Activated CD4-positive, alpha-beta T cell treated with anti-CD3 and anti-CD28 coated beads, Interleukin-2, Interleukin-6, amounts not matched to agents 100 ng/mL and 50 ng/mL, durations not matched to agents 16 hours and 8 hours (primary cell): ENCODE measurements at regions not wholly inside any gene's neighbourhood (a gene's known extent, or its start where the extent isn't known, plus 50 kb on each side); places are given as distances from the start of the nearest gene placed in this dataset.

Source experiments
- DNase-seq: peaks from one replicate; pipeline ENCODE4 v3.0.0-alpha.2; 2020

DNA sequence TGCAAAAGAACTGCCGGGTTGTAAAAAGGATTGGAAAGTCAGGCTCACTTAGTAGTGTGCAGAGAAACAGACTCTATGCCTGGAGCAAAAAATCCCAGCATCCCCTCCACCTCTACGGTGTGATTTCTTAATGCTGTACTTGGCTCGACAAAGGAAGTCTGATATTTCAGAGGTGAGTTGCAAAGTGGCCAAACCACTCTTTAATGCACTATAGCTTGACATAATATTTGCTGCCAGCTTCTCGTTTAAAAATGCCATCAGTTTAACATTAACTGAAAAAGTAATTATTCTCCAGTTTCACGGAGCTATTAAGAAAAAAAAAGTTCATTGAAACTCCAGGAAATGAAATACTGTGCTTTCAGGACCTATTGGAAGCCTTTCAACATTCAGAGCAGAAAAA is 448.3 kb upstream of the ZFP42 start:
- DNase-seq: no peak

DNA sequence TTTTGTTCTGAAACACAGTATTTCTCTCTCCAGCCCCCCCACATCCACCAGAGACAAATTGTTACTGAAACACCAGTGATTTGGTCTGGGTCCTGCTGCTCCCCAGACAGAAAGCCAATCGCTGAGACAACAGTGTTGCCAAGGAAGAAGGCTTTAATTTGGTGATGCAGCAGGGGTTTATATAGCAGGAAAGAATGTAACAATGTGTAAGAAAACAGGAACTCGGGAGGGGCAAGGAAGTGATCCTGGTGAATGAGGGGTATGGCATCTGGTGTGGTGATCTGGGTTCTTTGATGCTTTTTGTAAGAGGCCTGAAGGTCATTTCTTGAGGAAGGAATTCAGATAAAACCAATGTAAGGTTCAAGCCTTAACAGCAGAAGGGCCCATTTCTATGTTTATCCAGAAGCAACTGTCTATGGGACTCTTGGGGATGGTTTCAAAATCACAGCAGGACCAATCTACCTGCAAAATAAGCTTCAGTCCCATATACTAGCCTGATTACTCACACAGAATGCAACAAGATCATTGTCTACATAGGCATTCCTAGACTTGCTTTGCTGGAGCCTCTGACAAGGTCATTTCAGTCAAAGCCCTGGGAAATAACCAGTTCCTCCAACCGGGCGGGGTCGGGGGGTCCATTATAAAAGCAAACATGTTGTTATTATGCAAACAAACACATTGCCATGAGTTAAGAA is 445.2 kb upstream of the ZFP42 start:
- no peak for DNase-seq

DNA sequence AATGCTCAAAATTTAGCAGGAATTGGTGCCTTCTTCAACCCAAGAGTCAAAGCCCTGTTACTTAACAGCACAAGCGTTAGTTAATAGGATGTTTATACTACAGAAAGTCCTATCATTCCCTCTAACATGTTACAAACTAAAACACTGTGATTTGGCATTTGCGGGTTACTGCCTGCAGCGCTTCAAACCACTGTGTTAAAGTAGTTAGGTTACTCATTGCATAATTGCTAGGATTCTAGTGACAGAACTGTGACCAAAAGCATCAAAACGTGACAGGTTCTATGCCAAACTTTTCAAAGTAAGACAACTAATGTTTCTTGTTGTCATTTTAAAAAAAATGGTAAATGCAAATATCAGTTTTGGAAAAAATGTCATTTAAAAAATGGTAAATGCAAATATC is 442.8 kb upstream of the ZFP42 start:
- no peak for DNase-seq

DNA sequence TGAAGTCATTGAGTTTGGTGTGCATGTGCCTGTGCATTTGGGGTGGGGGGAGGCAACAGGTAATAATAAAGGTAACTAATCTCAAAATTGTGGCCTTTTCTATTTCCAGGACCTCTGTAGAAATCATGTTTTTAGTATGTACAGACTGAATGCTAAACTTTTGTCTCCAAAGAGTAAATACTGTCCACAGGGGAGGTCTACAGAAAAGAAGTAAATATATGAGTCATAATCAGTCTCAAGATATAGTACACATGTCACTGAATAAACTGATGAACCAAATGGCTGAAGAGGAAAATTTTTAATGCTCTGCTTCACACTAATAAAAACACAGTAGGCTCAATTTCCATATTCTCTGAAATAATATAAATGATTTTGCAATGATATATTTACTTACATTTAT is 440.4 kb upstream of the ZFP42 start:
- DNase-seq: no peak

DNA sequence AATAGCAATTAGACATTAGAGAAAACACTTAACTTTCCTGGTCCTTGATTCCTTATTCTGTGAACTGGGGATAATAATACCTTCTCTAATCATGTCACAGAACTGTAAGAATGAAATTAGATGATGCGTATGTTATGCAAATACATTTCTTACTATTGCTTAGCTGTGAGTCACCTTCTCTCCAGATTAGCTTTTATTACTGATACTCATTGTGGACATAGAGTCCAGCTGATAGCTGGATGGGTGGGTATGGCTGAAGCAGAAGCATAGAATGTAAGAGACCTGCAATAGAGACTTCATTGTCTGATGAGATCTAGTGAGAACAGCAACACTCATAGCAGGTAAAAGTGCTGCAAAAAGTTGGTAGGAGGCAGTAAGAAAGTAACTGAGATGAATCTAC is 437.2 kb upstream of the ZFP42 start:
- no peak for DNase-seq

DNA sequence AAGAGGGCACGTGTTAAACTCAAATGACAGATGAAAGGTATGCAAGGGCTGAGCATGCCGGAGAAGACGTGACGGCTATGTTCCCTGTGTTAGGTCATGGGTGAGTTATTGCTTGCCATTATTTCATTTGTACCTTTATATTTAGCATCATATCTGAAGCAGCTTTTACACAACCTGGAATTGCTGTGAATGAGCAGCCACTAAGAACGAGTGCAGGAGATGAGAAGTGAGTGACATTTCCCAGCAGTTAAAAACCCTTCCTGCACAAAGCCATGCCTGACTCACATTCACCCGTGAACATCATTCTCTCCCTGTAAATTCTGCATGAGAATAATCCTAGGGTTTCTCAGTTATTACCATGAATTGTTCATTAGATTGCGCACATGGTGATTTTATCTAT is 433.2 kb upstream of the ZFP42 start:
- DNase-seq: no peak

DNA sequence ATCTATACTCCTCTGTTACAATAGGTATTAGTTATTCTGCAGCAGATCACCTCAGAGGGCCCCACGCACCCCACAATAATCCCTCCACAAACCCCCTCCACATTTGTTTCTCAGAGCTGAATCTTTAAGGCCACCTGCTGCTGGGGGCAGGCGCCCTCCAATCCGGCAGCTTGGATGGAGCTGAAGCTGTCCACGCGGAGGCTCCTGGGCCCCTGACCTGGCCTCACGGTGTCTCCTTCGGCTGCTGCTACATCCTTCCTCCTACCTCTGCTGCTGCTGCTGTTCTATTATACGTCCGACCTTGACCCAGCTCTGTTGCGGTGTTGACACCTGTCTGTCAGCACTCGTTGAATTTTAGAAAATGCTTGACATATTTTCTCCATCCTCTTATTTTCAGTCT is 430.2 kb upstream of the ZFP42 start:
- no peak for DNase-seq

DNA sequence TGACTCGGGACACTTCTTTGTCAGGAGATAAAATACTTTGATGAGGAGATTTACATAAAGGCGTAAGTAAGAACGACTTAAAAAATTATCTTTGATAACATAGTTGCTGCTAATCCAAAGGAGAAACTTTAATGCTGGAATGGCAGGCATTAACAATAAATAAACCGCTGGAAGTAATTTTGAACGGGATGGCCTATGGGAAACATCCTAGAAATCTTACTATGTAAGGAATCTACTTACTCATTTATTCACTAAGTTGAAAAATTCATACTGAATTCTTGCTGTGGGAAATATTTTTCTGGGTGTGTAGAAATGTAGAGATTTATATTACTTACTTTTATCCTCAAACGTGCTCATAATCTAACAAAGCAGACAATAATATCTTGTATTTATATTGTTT is 425.7 kb upstream of the ZFP42 start:
- DNase-seq: no peak

DNA sequence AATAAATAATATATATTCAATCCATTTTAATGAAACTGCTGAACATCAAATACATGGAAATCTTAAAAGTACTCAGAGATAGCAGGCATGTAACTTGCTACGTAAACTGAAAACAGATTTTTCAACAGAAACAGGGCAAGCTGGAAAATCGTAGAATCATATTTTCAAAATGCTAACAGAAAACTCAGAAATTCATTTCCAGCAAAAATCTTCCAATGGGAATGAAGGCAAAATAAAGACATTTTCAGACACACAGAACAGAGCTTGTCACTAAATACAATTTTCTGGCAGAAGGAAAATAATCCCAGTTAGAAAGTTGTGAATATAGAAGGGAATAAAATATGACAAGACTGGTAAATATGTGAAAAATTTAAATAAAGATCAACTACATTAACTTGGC is 419.9 kb upstream of the ZFP42 start:
- no peak for DNase-seq

DNA sequence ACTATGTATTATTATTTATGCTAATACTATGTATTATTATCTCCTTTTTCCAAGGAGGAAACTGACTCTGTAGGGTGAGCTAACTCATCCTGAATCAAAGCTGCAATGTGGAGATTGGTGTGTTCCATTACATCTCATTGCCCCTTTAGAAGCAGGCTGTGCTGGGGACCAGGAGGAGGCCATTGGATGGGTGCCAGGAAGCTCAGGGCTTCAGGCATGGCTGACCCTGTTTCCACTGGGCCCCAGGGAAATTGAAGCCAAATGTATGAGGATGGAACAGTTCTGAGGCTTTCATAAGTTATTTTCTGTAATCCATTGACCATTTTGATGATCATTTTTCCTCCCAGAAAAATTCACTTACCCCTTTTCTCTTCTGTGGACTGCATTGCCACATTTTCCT is 418.8 kb upstream of the ZFP42 start:
- no peak for DNase-seq

DNA sequence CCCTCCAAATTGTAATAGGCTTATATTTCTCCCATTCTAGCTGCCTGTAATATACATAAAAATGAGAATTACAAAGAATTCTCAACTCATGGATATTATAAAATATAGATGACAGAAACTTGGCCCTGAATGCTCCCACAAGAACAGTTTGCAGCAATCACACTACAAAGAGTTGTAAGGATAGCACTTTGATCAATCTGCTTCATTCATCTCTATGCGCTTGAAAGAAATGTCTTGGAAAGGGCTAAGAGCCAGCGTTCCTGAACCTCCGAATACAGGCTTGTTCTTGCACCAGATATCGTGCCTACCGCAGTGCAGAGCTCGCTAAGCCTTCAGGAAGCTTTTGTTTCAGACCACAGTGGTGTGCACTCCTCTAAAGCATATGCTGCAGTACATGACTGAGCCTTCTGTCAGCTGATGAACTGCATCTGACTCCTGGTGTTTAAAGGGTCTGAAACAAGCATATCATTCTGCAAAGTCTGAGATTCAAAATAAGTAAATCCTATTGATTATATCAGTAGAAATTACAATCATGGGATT is 417.6 kb upstream of the ZFP42 start:
- no peak for DNase-seq

DNA sequence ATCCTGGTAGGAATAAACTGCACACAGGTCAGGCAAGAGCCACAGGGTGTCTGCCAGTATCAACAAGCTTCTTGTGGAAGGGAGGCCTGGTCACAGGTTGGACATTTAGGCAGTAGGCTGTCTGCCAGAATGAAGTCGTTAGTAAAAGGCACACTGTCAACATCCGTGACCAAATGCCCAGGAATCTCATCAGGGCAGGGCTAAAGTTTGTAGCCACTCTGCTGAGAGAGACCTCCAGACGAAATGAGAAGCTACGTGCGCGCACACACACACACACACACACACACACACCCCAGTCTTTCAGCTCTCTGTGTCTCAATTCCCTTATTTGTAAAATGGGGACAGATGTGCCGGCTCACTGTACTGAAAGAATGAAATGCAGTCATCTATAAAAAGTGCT is 408.7 kb upstream of the ZFP42 start:
- no peak for DNase-seq

DNA sequence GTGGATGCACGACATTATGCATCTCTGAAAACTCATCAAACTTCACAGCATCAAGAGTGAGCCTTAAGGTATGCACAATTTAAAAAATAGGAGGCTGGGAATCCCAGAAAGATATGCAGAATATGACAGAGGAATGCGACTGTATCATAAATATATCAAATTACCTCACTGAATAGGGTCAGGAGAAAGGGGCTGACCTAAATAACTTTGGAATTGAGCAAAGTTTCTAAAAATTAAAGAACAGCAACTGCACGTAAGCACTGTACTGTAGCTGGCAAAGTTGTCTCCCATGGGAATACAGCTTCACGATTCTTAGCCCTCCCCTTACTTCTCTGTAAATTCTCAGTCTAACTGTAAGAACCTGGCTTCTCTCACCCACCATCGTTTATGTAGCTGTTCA is 397.4 kb upstream of the ZFP42 start:
- DNase-seq: no peak

DNA sequence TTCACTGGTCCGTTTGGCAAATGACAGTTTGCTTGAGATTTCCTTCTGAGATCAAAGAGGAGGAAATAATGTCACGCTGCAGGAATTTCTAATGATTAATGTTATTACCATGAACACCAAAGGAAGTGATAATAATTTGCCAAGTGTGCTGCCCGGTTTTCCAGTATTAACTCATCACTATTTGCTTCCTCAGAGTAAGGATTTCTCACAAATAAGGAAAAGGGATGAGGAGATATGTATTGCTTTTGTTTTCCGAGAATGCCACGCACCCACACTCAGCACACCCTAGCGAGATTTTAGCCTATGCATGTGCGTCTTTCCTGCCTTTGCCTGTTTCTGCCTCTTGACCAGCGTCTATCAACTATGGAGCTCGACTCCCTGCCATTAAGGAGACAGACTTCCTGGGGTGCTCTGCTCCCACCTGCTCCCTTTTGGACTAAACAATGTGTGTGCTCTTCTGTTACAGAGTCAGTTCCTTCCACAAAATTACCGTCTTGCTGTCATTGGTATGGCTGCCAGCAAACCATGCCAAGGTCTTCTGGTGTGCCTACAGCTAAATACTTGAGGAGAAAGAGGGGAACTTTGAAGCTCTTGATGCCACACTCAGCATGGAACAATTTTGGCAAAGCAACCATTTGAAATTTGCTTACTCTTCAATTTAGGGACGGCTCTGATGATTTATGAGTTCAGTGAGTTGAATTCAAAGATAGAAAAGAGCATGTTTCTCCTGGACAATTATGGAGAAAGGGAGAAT is 393.1 kb upstream of the ZFP42 start:
- no peak for DNase-seq

DNA sequence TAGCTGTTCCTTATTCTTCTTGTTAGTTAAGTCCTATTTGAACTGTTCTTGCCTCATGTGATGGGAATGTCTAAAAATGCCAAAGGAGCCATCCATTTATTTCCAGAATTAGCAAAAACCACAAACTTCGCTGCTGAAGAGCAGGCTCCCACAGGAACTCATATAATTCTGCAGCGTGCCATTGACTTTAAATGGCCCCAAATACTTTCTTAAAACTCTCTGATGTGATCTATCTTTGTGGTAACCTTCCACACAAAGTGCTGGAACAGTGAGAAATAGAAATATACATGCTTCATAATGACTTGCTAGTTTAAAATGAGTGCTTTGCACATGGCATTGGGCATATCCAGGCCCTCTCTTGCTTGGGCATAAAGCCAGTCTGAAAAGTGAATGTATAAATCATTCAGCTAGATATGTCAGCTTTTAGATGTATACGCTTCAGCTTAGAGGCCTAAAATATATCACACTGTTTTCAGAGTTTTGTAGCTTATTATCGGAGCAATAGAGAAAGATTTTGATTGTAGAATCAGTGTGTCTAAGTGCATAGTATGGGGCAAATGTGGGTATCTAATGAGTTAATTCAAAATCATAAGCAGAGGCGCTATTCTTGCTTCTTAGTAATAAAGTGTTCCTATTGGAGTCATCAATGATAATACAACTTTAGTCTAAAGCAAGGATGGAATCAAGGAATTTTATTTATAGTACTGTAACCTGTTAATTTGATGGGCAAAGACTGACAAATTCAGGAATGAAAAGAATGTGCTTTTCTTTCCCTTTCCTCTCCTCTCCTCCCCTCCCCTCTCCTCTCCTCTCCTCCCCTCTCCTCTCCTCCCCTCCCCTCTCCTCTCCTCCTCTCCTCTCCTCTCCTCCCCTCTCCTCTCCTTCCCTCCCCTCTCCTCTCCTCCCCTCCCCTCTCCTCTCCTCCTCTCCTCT is 392.2 kb upstream of the ZFP42 start:
- no peak for DNase-seq

DNA sequence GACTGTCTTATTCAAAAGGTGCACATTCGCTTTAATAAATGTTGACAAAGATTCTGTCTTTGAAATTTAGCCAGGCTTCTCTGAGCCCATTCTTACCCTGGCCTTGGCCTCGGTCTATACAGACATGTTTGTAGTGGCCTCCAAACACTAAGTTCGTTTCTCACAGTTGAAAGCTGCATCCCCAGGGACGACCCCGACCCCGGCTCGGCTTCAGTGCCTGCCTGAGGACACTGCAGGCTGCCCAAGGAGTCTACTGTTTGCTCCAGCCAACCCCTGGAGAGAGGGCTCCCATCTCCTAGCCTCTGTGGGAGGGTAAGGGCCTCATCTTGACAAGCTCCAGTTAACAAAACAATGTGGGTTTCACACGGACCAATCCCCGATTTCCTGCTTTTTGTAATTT is 390.6 kb upstream of the ZFP42 start:
- DNase-seq: no peak

DNA sequence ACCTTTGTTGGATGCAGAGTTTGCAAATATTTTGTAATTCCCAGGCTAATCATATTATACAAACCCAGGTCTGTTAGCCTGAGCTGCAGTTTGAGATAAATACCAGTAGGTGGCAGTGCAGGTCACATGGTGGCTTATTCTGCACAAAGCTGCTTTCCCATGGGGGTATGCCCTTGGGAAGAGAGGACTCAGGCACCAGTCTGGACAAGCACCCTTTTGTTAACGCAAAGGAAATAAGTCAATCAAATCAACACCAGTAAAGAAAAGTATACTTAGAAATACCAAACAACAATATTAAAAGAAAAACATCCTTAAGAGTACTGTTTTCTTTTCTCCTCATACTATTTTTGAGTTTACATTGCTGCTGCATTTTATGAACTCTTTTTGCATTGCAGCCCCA is 389.0 kb upstream of the ZFP42 start:
- DNase-seq: peak; percentile 39

DNA sequence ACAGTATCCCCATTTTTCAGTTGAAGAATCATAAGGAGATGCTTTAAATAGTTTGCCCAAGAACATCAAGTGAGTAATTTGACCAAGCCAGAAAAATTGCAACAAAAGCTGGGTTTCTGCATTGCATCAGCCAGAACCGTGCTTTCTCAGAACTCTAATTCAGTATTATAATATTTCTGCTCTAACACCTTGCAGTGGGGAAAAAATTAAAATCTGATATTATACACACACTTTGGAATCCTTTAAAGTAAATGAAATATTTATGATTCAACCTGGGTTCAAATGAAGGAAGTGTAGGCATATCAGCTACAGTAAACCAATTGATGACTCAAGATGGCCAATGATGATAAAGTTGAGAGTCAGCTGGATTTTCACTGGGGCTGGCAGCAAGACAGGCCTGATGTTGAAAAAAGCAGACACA is 387.6 kb upstream of the ZFP42 start:
- no peak for DNase-seq

DNA sequence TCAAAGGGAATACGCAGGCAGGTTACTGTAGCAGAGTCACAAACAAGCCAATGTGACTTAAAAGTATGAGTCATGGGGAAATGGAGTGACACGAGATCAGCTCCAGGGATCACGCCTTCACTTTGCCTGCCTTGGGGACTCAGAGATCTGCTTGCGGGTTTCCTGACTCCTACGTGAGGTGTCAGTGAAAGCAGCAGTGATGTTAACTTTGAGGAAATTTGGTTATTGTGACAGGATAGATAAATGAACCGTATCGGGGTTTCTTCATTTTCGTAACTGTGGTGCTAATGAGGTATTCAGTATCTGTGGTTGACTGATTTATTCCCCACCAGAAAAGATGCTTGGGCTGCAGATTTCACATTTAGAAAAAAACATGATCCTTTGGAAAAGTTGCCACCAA is 383.3 kb upstream of the ZFP42 start:
- DNase-seq: no peak

DNA sequence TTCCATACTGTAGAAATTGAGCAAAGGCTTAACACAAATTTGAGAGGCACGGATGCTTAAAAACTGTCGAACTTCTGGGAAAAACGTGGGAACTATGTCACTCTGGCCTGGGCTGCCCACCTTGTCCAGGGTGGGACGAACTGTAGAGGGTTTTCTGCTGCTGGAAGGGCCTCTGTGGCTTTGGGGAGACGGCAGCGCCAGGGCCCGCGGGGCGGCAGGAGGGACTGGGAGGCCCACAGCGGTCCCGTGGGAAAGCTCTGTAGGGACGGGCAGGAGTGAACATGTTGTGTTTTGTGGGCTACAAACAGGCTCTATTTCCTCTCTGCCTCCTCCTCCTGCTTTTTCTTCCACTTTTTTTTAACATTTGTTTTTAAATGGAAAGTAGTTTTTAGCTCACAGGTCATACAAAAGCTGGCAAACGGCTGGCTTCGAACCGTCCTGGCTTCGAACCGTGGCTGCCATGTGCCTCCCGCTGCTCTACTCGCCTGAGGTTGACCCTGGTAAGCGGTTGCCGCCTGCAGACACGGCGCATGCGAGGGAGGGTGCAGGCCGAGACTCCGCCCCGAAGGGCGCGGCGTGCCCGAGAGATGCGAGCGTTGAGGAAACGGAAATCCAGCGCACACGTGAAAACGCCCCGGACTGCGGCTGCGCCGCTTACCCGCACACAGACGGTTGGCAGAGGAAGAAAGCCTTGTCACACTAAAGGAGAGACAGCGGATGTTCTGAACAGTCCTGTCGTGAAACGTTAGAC is 382.3 kb upstream of the ZFP42 start:
- DNase-seq: no peak

DNA sequence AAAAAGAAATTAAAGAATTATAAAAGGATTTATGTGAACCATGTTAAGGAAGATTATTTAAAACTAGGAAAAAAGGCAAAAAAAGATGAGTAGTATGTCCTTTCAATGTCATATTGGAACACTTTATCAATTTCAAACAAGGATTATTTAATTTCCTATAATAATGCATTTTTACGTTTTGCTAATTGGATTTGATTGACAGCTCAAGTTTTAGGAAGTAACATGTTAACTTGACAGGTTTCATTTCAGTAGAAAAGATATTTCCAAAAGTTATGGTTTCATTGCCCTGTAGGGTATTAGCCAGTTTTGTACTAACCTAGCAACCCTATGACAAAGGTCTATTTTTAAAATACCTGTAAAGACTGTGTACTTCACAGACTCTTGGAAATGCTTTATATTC is 379.6 kb upstream of the ZFP42 start:
- no peak for DNase-seq

DNA sequence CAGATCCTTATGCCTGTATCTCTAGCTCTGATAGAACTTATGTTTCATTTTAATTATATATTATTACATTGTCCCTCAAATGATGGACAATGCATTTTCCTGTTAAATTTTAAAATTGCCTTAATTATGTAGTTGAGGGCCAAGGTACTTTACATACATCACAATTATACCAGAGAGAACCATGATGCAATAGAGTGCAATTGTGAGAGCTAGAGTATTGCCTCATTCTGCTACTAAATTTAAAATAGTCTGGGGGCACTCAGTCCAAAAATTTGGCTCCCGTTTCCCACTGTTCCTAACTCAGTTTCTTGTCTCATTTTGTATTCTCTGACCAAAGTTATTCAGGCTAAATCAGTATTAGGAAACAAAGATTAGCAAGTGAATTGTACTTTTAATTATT is 378.5 kb upstream of the ZFP42 start:
- DNase-seq: no peak
